OCI-LY7 (cell line): ENCODE measurements at regions not wholly inside any gene's neighbourhood (a gene's known extent, or its start where the extent isn't known, plus 50 kb on each side); places are given as distances from the start of the nearest gene placed in this dataset.

Source experiments
- BruUV-seq: library from RNA; stranded (reverse); fragments of 400-500 nt; replicated peaks from 2 replicates; lab custom pipeline; 2021; lab: Mats Ljungman, UMichigan
- CTCF ChIA-PET: fragments of 300-600 bp; sonication (Branson Sonifier 250); formaldehyde crosslinking; loops from one replicate; lab custom pipeline; 2022; ENCODE audit warnings: antibody characterized with exemption; ENCODE audit not compliant: unreplicated experiment; lab: Charles Lee
- POLR2A ChIA-PET: fragments of 300-600 bp; sonication (Branson Sonifier 250); formaldehyde crosslinking; loops from one replicate; lab custom pipeline; 2022; ENCODE audit warnings: antibody characterized with exemption; lab: Charles Lee
- DNase-seq: peaks from one replicate; pipeline ENCODE4 v3.0.0-alpha.2; 2015; ENCODE audit warnings: low spot score
- H2AFZ ChIP-seq: fragments of 200-600 bp; sonication (generic), shearing (Covaris generic); 2 replicates; pipeline ENCODE4 v1.6.1; 2014; ENCODE audit warnings: mild to moderate bottlenecking, antibody characterized with exemption, low read length, moderate library complexity
- H3K27ac ChIP-seq: fragments of 200-600 bp; sonication (generic); 2 replicates; pipeline ENCODE4 v1.5.1; 2014; ENCODE audit warnings: mixed run types, low read depth, mild to moderate bottlenecking, moderate library complexity, low read length, inconsistent platforms; ENCODE audit not compliant: poor library complexity, severe bottlenecking
- H3K36me3 ChIP-seq: fragments of 200-600 bp; sonication (generic); 2 replicates; pipeline ENCODE4 v1.6.1; 2014; ENCODE audit warnings: mild to moderate bottlenecking, antibody characterized with exemption, low read length, moderate library complexity, mixed read lengths; ENCODE audit not compliant: insufficient read depth
- H3K4me1 ChIP-seq: fragments of 200-600 bp; sonication (generic); 2 replicates; pipeline ENCODE4 v1.5.1; 2014; ENCODE audit warnings: mild to moderate bottlenecking, low read length; ENCODE audit not compliant: insufficient read depth, poor library complexity, severe bottlenecking
- H3K4me2 ChIP-seq: fragments of 200-600 bp; sonication (generic); 2 replicates; pipeline ENCODE4 v1.6.1; 2014; ENCODE audit warnings: mild to moderate bottlenecking, low read length
- H3K4me3 ChIP-seq: fragments of 200-600 bp; sonication (generic); 2 replicates; pipeline ENCODE4 v1.5.1; 2014; ENCODE audit warnings: mild to moderate bottlenecking, low read depth, low read length; ENCODE audit not compliant: poor library complexity, severe bottlenecking
- H3K79me2 ChIP-seq: fragments of 200-600 bp; sonication (generic); 2 replicates; pipeline ENCODE4 v1.6.1; 2016; ENCODE audit warnings: low read depth, mild to moderate bottlenecking, low read length, moderate library complexity, mixed read lengths; ENCODE audit not compliant: insufficient read depth
- H3K9me2 ChIP-seq: fragments of 200-600 bp; sonication (generic); 2 replicates; pipeline ENCODE4 v1.6.1; 2016; ENCODE audit warnings: mild to moderate bottlenecking, low read length, mixed read lengths; ENCODE audit not compliant: insufficient read depth
- H3K9me3 ChIP-seq: fragments of 200-600 bp; sonication (generic); 2 replicates; pipeline ENCODE4 v1.6.1; 2014; ENCODE audit warnings: mild to moderate bottlenecking, mixed run types, low read length, mixed read lengths
- H4K20me1 ChIP-seq: fragments of 200-600 bp; sonication (generic); 2 replicates; pipeline ENCODE4 v1.6.1; 2014; ENCODE audit warnings: mild to moderate bottlenecking, antibody characterized with exemption, low read length, moderate library complexity, mixed read lengths; ENCODE audit not compliant: insufficient read depth
- EZH2phosphoT487 ChIP-seq: fragments of 200-600 bp; sonication (generic); IDR thresholded peaks from 2 replicates; pipeline ENCODE4 v1.6.1; 2018; ENCODE audit warnings: low read depth, borderline replicate concordance, mild to moderate bottlenecking, mixed run types, antibody characterized with exemption, low read length, moderate library complexity, mixed read lengths
- intact Hi-C: fragments of 100-400 bp; cut with micrococcal nuclease; formaldehyde crosslinking; loops from one replicate; pipeline ENCODE4 v1.10.0; 2022; ENCODE audit not compliant: unreplicated experiment
- TF ChIP-seq, protein P1 (sequence below): fragments of 200-600 bp; sonication (generic); conservative IDR thresholded peaks from 2 replicates; pipeline ENCODE4 v1.5.1; 2014; ENCODE audit warnings: mild to moderate bottlenecking, antibody characterized with exemption, low read length, moderate library complexity, mixed read lengths

DNA sequence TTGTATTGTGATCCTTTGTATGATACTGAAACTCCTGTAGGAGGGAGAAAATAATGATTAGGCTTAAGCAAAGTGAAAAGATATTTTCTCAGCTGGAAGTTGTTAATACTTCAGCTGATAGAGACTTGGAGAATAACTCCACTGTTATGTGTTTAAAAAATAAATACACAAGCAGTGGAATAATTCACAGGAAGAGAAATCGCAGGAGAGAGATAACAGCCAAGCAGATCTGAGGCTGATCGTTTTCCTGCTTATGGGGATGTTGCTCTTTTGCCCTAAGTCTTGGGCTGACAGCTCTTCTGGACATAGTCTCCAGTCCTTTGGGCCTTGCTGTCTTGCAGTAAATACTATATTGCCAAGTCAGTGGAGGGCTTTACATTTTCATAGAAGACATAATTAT, 93.3 kb downstream of the OLFM4 start:
- ChIA-PET CTCF (no interaction called here), POLR2A (no interaction called here)
- DNase-seq: no peak
- Histone ChIP-seq H3K4me3 (no peak overlapping the region), H4K20me1 (no peaks in the 10 kb centered on the region), H3K36me3 (no peaks in the 10 kb centered on the region), H3K4me2 (no peak overlapping the region), H3K27ac (no peak overlapping the region), H2AFZ (no peak overlapping the region), H3K9me2 (no peaks in the 10 kb centered on the region), H3K79me2 (no peaks in the 10 kb centered on the region), H3K4me1 (no peaks in the 10 kb centered on the region), H3K9me3 (no peaks in the 10 kb centered on the region)
- intact Hi-C loops: no loop called here
- no TSS peak for BruUV-seq
- TF ChIP-seq, protein P1, sequence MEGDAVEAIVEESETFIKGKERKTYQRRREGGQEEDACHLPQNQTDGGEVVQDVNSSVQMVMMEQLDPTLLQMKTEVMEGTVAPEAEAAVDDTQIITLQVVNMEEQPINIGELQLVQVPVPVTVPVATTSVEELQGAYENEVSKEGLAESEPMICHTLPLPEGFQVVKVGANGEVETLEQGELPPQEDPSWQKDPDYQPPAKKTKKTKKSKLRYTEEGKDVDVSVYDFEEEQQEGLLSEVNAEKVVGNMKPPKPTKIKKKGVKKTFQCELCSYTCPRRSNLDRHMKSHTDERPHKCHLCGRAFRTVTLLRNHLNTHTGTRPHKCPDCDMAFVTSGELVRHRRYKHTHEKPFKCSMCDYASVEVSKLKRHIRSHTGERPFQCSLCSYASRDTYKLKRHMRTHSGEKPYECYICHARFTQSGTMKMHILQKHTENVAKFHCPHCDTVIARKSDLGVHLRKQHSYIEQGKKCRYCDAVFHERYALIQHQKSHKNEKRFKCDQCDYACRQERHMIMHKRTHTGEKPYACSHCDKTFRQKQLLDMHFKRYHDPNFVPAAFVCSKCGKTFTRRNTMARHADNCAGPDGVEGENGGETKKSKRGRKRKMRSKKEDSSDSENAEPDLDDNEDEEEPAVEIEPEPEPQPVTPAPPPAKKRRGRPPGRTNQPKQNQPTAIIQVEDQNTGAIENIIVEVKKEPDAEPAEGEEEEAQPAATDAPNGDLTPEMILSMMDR: no peak
- no peak for TF ChIP-seq EZH2phosphoT487

DNA sequence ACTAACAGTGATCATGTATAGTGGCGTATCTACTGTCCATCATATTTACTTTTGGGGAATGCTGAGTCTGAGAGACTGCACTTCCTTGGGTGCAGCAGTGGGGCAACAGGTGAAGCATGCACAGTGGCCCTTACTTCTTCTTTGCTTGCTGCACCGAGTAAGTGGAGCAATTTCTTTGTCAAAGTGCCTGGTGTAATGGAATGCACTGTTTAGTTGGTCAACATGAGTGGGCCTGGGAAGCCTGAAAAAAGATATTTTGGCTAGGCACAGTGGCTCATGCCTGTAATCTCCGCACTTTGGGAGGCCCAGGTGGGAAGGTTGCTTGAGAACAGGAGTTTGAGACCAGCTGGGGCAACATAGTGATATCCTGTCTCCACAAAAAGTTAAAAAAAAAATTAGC, 94.9 kb downstream of the OLFM4 start:
- H3K79me2 ChIP-seq: no peaks in the 10 kb centered on the region
- H3K36me3 ChIP-seq: no peaks in the 10 kb centered on the region
- no peak overlapping the region for H3K27ac ChIP-seq
- BruUV-seq: no TSS peak
- ChIA-PET CTCF (no interaction called here), POLR2A (no interaction called here)
- H3K4me1 ChIP-seq: no peaks in the 10 kb centered on the region
- H4K20me1 ChIP-seq: no peaks in the 10 kb centered on the region
- DNase-seq: no peak
- no peaks in the 10 kb centered on the region for H3K9me2 ChIP-seq
- intact Hi-C loops: no loop called here
- no peaks in the 10 kb centered on the region for H3K9me3 ChIP-seq
- no peak overlapping the region for H3K4me3 ChIP-seq
- H3K4me2 ChIP-seq: no peak overlapping the region
- TF ChIP-seq, protein P1: no peak
- TF ChIP-seq EZH2phosphoT487: no peak
- no peak overlapping the region for H2AFZ ChIP-seq

DNA sequence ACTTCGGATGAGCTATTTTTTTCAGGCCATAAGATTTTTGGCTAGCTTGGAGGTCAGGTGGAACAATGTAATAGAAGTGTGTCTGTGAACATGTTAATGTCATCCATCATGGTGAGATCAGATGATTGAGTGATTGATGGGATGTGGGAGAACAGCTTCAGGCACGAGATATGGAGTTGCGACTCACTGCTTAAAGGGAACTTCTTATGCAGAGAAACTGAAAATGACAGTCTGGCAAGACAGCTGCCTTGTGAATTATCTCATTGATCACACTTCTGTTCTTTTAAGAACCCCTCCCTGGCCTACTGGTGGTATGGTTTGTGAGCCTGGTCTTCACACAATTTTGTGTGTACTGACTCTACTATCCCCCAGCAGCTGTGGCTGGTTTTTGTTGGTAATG, 96.0 kb downstream of the OLFM4 start:
- TF ChIP-seq, protein P1: no peak
- no peak for TF ChIP-seq EZH2phosphoT487
- Histone ChIP-seq H3K79me2 (no peaks in the 10 kb centered on the region), H3K4me2 (no peak overlapping the region), H3K9me2 (no peaks in the 10 kb centered on the region), H2AFZ (no peak overlapping the region), H4K20me1 (no peaks in the 10 kb centered on the region), H3K4me1 (no peaks in the 10 kb centered on the region), H3K9me3 (no peaks in the 10 kb centered on the region), H3K4me3 (no peak overlapping the region), H3K27ac (no peak overlapping the region), H3K36me3 (no peaks in the 10 kb centered on the region)
- DNase-seq: no peak
- intact Hi-C loops: no loop called here
- BruUV-seq: no TSS peak
- ChIA-PET CTCF (no interaction called here), POLR2A (no interaction called here)
